Fibroblast of peridontal ligament (primary cell): ENCODE measurements at regions not wholly inside any gene's neighbourhood (a gene's known extent, or its start where the extent isn't known, plus 50 kb on each side); places are given as distances from the start of the nearest gene placed in this dataset.

Source experiments
- DNase-seq: peaks from one replicate; pipeline ENCODE4 v3.0.0-alpha.2; 2010; ENCODE audit errors: extremely low read depth

DNA sequence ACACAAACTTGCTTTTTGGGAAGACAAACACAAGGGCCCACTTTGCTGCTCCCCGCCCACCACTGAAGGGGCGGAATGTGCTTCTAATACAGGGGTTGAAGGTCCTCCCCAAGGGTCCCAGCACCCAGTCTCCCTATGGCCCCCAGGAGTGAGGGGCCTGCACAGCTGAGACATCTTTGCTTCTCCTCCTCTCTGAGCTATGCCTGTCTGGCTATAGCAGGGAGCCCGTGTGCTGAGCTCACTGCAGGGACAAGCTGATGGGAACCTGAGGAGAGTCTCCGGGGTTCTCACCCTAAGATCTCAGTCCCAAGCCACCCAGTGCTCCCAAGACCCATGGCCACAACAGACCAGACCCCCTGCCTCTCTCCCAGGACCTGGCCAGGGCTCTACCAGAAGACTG is 61.1 kb upstream of the ACAN start:
- DNase-seq: no peak

DNA sequence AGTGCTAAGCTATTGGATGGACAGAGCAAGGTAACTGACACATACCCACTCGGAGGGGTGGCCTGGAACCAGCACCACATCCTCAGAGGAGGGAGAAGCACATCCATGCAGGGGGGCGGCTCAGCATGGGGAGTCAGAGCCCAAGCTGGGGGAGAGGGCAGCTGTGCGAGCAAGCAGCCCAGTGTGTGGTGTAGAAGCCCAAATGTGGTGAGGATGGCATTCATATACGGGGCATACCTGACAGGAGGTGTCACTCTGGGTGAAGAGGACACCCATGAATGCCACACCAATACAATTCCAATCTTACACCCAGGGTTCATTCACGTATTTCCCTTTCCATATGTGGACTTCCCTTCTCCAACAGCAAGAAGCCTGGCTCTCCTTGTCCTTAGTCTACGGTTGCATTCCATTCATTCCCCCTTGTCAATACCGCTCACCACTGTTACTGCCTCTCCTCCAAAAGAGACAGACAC is 58.7 kb upstream of the ACAN start:
- no peak for DNase-seq

DNA sequence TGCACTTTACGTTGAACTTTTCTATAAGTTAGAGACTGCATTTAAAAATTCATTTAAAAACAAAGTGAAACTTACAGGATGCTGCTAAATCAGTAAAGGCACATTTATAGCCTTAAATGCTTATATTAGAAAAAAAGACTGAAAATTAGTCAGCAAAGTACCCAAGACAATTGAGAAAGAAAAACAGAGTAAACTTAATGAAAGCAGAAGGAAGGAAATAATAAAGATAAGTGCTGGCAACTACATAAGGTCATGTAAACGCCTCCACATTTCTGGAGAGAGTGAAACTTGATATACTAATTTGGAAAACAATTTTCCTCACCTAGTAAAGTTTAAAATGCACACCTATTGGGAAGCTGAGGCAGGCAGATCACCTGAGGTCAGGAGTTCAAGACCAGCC is 58.2 kb upstream of the ACAN start:
- DNase-seq: no peak

DNA sequence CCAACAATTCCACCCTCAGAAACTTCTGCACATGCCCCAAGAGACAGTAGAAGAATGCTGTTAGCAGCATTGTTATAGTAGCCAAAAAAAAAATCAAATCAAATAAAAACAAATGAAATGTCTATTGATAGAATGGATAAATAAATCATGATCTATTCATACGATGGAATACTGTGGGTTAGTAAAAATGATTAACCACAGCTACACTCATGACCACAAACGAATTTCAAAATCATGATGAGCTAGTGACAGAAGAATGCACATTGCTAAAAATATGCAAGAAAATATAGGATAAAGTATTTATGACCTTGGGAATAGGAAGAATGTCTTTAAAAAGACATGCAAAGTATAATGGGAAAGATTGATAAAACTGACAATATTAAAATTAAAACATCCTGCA is 57.5 kb upstream of the ACAN start:
- peak; percentile 95 for DNase-seq

DNA sequence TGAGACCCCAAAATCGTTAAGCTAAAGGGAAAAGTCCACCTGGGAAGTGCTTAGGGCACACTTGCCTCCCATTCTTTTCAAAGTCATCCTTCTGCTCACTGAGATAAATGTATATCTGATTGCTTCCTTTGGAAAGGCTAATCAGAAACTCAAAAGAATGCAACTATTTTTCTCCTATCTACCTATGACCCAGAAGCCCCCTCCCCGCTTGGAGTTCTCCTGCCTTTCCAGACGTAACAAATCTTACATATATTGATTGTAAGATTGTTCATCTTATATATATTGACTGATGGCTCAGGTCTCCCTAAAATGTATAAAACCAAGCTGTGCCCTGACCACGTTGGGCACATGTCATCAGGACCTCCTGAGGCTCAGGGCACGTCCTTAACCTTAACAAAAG is 56.8 kb upstream of the ACAN start:
- no peak for DNase-seq

DNA sequence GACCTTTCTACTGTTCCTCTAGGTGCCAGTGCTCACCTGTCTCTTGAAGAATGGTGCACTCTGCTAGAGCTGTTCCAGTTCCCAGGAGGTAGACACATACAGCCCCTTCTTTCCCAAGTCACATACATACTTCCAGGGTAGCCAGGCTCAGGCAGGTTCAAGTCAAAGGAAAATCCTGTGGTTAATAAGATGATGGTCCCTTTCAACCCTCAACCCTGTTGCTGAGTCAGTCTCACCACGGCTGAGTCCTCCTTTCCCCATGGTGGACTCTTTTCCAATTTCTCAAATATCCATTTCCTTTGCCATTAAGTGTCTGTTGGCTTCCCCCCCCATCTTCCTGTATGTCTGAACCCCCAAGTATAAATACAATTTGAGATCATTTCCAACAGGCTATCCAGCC is 56.1 kb upstream of the ACAN start:
- no peak for DNase-seq

DNA sequence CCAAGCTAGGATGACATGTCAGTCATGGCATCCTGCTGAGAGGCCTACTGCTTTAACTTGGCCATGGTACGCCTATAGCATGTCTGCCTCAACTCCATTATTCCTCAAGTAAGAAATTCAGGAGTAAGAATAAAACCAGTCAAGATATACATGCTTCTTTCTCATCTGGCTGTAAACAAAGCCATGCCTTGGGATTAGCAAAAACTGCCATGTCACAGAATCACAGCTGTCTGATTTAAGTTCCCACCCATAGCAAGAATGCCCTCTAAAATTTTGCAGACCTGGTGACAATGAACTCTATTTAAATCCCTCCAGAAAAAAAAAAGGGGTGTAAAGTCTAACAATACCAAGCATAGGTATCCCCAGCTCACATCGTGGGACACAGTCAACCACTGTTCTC is 55.6 kb upstream of the ACAN start:
- DNase-seq: no peak

DNA sequence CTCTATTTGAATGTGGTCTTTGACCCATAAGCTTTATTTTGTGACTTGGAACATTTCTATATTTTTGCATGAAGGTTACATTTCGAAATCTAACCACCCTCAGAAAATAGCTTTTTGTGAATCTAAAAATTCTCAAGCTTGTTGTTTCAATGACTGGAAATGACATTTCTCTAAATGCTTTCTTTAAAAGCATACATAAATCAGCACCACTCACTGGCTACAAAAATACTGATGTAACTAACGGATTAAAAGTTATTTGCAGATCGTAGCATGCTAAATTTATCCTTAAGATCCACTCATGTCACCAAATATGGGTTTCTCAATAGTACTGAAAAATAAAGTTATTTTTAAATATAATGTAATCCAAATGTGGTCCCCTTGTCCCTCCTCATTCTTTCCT is 55.2 kb upstream of the ACAN start:
- peak; percentile 40 for DNase-seq

DNA sequence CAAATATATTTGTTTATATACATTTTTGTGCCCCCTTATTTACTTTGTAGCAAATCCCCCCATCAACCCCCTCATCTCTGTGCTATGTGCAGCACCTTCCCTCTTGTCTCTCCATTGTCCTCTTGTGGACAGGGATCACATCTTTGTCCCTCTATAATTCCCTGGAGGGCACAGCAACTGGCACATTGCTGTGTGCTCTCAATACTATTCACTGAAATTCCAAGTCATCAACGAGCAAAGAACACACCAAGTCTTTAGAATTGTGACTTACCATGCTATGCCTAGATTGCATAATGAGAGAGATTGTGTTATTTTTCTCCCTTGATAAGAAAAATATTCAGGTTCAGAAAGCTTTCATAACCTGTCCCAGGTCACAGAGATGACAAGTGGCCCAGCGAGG is 54.6 kb upstream of the ACAN start:
- DNase-seq: no peak

DNA sequence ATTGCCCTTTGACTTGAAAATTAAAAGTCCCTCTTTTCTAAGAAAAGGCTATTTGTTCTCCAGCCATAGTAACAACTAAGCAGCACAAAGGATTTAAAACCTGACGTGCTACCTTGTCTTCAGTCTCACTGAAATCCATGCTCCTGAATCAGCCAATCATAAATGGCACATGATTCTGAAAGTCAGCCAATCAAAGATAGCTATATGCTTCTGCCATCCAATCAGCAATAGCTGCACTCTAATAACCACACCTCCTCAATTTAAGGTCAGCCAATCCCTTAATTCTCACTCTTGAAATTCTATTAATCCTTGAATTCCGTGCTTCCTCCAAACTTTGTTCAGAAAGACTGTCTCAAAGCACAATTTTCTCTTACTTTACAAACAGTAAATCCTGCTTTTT is 53.5 kb upstream of the ACAN start:
- no peak for DNase-seq

DNA sequence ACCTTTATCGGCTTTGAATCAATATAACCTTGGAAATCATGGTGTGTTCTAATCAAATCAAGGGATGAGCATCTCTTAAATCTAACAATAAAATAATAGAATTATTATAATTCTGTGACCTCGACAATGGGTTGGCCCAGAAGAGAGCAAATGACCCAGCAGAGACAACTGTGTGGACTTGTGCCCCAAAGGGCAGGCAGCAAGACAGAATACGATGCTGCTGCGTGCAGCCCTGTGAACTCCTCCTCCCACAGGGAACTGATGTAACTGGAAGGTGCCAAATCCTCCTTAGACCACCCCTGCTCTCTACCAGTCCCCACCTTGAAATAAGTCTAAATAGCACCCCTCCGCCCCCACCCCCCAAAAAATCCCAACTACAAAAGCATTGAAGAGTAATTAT is 50.7 kb upstream of the ACAN start:
- DNase-seq: no peak

DNA sequence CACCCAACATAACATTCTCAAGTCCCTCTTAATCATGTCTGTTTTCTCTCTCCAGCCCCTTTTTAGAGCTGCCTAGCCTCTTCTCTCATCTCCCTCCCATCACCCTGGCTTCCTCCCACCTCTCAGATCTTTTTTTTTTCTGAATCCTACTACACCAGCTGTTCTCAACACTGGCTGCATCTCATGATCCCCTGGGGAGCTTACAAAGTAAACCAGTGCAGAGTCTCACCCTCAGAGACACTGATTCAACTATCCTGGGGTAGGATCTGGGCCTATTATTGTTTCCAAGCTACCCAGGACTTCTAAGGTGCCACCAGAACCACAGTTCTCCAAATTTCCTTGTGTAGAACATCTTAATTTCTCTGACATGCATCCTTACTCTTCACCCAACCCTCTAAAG is 50.3 kb upstream of the ACAN start:
- no peak for DNase-seq
